Lung (tissue), 11 donors: ENCODE measurements at regions not wholly inside any gene's neighbourhood (a gene's known extent, or its start where the extent isn't known, plus 50 kb on each side); places are given as distances from the start of the nearest gene placed in this dataset.

Experiments used
- ATAC-seq: fragments of 200-7000 bp; cut with Tn5 transposase; one replicate; pipeline ENCODE4 v1.9.1; 2020; ENCODE audit warnings: moderate number of reproducible peaks; ENCODE audit not compliant: insufficient read depth, low FRiP score
- DNase-seq, 3 donors: peaks; one replicate each; pipeline ENCODE4 v3.0.0-alpha.2; 2013 to 2017
- H3K27ac ChIP-seq, 2 donors: one replicate each; pipeline ENCODE4 v1.5.1; 2013; ENCODE audit warnings: mild to moderate bottlenecking in 2 of 2, moderate library complexity in 2 of 2, control low read depth in 1 of 2, inconsistent platforms in 1 of 2, low read depth in 1 of 2, low read length in 1 of 2
- H3K27me3 ChIP-seq, 3 donors: one replicate each; pipeline ENCODE4 v1.5.1; 2013; ENCODE audit warnings: low read length in 2 of 3; ENCODE audit not compliant: control insufficient read depth in 3 of 3, insufficient read depth in 3 of 3
- H3K36me3 ChIP-seq, 4 donors: one replicate each; pipeline ENCODE4 v1.5.1; 2013; ENCODE audit warnings: low read length in 4 of 4, mild to moderate bottlenecking in 1 of 4, moderate library complexity in 1 of 4; ENCODE audit not compliant: control insufficient read depth in 4 of 4, insufficient read depth in 4 of 4
- H3K4me1 ChIP-seq, 5 donors: one replicate each; pipeline ENCODE4 v1.5.1; 2013; ENCODE audit warnings: low read length in 5 of 5, mild to moderate bottlenecking in 2 of 5, moderate library complexity in 1 of 5; ENCODE audit not compliant: control insufficient read depth in 5 of 5, insufficient read depth in 5 of 5
- H3K4me3 ChIP-seq: one replicate; pipeline ENCODE4 v1.5.1; 2013; ENCODE audit warnings: mild to moderate bottlenecking, control low read depth, moderate library complexity
- H3K9ac ChIP-seq, 2 donors: one replicate each; pipeline ENCODE4 v1.5.1; 2013; ENCODE audit warnings: low read length in 2 of 2, control low read depth in 1 of 2; ENCODE audit not compliant: insufficient read depth in 1 of 2
- H3K9me3 ChIP-seq, 4 donors: one replicate each; pipeline ENCODE4 v1.5.1; 2013; ENCODE audit warnings: low read length in 3 of 4, mild to moderate bottlenecking in 1 of 4, moderate library complexity in 1 of 4; ENCODE audit not compliant: control insufficient read depth in 4 of 4, insufficient read depth in 3 of 4
- CTCF ChIP-seq: IDR thresholded peaks from 2 replicates; pipeline ENCODE4 v1.5.1; 2012; ENCODE audit warnings: mild to moderate bottlenecking; ENCODE audit errors: control extremely low read depth, extremely low read depth
- WGBS, 2 donors: extraction: QIAGEN DNeasy Blood & Tissue Kit; methylation state at CpG; one replicate each; pipeline ENCODE4 v1.1.7; 2013; 5-methylcytosine and 5-hydroxymethylcytosine counted together
- donor health status: control.
- donor health status: control.
- donor health status: Bipolar disorder and iron deficiency.
- donor health status: healthy.
- donor health status: DM: yes; HTN: yes; CAD: no.

- no peak for DNase-seq
- H3K9me3 ChIP-seq, result no peaks in the 10 kb centered on the region
- H3K36me3 ChIP-seq, result no peaks in the 10 kb centered on the region
- ATAC-seq, result no peak
- no peak overlapping the region for H3K4me3 ChIP-seq
- H3K27me3 ChIP-seq, result no peaks in the 10 kb centered on the region
- TF ChIP-seq CTCF, result no peak
- no peak overlapping the region for H3K9ac ChIP-seq
- 67 to 84% methylated on average over 2 of the region's 2 CpGs for WGBS, 2 donors
- H3K4me1 ChIP-seq, result peaks cover 0 to 3% (median 0%) of the 10 kb centered on the region in 5 donors
- H3K27ac ChIP-seq, result no peak overlapping the region
Observed at GRCh38 chr13:108566413-108567170, 62.8 kb upstream of the MYO16 start.

GRCh38 chr13:108572782-108573211 is 56.6 kb upstream of the MYO16 start:
- no peak for TF ChIP-seq CTCF
- no peaks in the 10 kb centered on the region for H3K9me3 ChIP-seq
- no peaks in the 10 kb centered on the region for H3K27me3 ChIP-seq
- H3K4me3 ChIP-seq, result no peak overlapping the region
- no peak overlapping the region for H3K27ac ChIP-seq
- no peaks in the 10 kb centered on the region for H3K36me3 ChIP-seq
- no peak for ATAC-seq
- WGBS, 2 donors, result 72 to 84% methylated on average over 6 of the region's 6 CpGs
- no peaks in the 10 kb centered on the region for H3K4me1 ChIP-seq
- H3K9ac ChIP-seq, result no peak overlapping the region
- no peak for DNase-seq

GRCh38 chr13:108573455-108573854 is 56.0 kb upstream of the MYO16 start:
- Histone ChIP-seq H3K36me3 (no peaks in the 10 kb centered on the region), H3K9me3 (no peaks in the 10 kb centered on the region), H3K9ac (no peak overlapping the region), H3K27ac (no peak overlapping the region), H3K4me1 (no peaks in the 10 kb centered on the region), H3K27me3 (no peaks in the 10 kb centered on the region), H3K4me3 (no peak overlapping the region)
- 62 to 74% methylated on average over 1 of the region's 1 CpG for WGBS, 2 donors
- DNase-seq, result no peak
- ATAC-seq, result no peak
- no peak for TF ChIP-seq CTCF

GRCh38 chr13:108574856-108575255 is 54.6 kb upstream of the MYO16 start:
- H3K9ac ChIP-seq, result no peak overlapping the region
- no peaks in the 10 kb centered on the region for H3K27me3 ChIP-seq
- H3K9me3 ChIP-seq, result no peaks in the 10 kb centered on the region
- H3K27ac ChIP-seq, result no peak overlapping the region
- H3K36me3 ChIP-seq, result no peaks in the 10 kb centered on the region
- H3K4me3 ChIP-seq, result no peak overlapping the region
- ATAC-seq (no peak), DNase-seq (no peak)
- H3K4me1 ChIP-seq, result no peaks in the 10 kb centered on the region
- no peak for TF ChIP-seq CTCF
